Liver (tissue), 3 donors: ENCODE measurements at regions not wholly inside any gene's neighbourhood (a gene's known extent, or its start where the extent isn't known, plus 50 kb on each side); places are given as distances from the start of the nearest gene placed in this dataset.

Experiments
- CTCF ChIP-seq: fragments of 150-350 bp; IDR thresholded peaks from 2 replicates; pipeline ENCODE4 v1.5.1; 2017; ENCODE audit warnings: improper control_type of control experiment, low read depth, low read length; ENCODE audit not compliant: missing input control
- EGR1 ChIP-seq, 2 donors: IDR thresholded peaks; 2 replicates each; pipeline ENCODE4 v1.6.1; 2016 to 2018; ENCODE audit warnings: antibody characterized with exemption in 2 of 2, low read depth in 2 of 2
- REST ChIP-seq: IDR thresholded peaks from 2 replicates; pipeline ENCODE4 v1.6.1; 2016; ENCODE audit warnings: antibody characterized with exemption, mild to moderate bottlenecking
- donor health status: healthy.
- donor health status: healthy.

- no peak for TF ChIP-seq CTCF
- TF ChIP-seq EGR1 (IDR thresholded peaks at IDR 0.05; ENCODE audit: low read depth in 2 of 2), result no peak
- TF ChIP-seq REST, result no peak
Measured at GRCh38 chr5:77881528-77881927, 105.4 kb upstream of the TBCA start.
